Fibroblast of lung (primary cell): ENCODE measurements at regions not wholly inside any gene's neighbourhood (a gene's known extent, or its start where the extent isn't known, plus 50 kb on each side); places are given as distances from the start of the nearest gene placed in this dataset.

ENCODE experiments used
- EZH2 ChIP-seq: IDR thresholded peaks from 2 replicates; pipeline ENCODE4 v1.5.1; 2012; ENCODE audit warnings: low read length, control low read depth, mild to moderate bottlenecking; ENCODE audit errors: missing control alignments
- TF ChIP-seq, protein P1 (sequence below), 2 donors: IDR thresholded peaks in 1 of 2; conservative IDR thresholded peaks in 1 of 2; 1 replicate in 1 of 2; 2 replicates in 1 of 2; pipeline ENCODE4 v1.5.1; 2011 to 2012; ENCODE audit warnings: low read length in 2 of 2, control low read depth in 1 of 2, inconsistent platforms in 1 of 2, low read depth in 1 of 2, mild to moderate bottlenecking in 1 of 2

GRCh38 chr14:82755923-82756322 is 1222.3 kb upstream of the SEL1L start:
- TF ChIP-seq, protein P1, sequence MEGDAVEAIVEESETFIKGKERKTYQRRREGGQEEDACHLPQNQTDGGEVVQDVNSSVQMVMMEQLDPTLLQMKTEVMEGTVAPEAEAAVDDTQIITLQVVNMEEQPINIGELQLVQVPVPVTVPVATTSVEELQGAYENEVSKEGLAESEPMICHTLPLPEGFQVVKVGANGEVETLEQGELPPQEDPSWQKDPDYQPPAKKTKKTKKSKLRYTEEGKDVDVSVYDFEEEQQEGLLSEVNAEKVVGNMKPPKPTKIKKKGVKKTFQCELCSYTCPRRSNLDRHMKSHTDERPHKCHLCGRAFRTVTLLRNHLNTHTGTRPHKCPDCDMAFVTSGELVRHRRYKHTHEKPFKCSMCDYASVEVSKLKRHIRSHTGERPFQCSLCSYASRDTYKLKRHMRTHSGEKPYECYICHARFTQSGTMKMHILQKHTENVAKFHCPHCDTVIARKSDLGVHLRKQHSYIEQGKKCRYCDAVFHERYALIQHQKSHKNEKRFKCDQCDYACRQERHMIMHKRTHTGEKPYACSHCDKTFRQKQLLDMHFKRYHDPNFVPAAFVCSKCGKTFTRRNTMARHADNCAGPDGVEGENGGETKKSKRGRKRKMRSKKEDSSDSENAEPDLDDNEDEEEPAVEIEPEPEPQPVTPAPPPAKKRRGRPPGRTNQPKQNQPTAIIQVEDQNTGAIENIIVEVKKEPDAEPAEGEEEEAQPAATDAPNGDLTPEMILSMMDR (conservative IDR thresholded peaks at IDR 0.05 in 1 of 2, IDR thresholded peaks at IDR 0.05 in 1 of 2; ENCODE audit: low read depth in 1 of 2, low read length in 2 of 2), result no peak
- TF ChIP-seq EZH2, result no peak
